COLO668 (cell line): ENCODE measurements at regions not wholly inside any gene's neighbourhood (a gene's known extent, or its start where the extent isn't known, plus 50 kb on each side); places are given as distances from the start of the nearest gene placed in this dataset.
"Not testable (repeated sequence)": the region's sequence is repeated elsewhere in the genome, so short reads cannot be mapped to it uniquely, and the experiment has no call there.

Experiments used
- DNase-seq: peaks from one replicate; lab custom pipeline; 2025; ENCODE audit not compliant: unreplicated experiment; lab: John Stamatoyannopoulos, UW

GRCh38 chr3:75840160-75840559 lies 54.8 kb upstream of the ZNF717 start:
- DNase-seq, result not testable (repeated sequence)

GRCh38 chr3:75850301-75851008 lies 65.1 kb upstream of the ZNF717 start:
- DNase-seq, result not testable (repeated sequence)

GRCh38 chr3:75863130-75863529 lies 77.8 kb upstream of the ZNF717 start:
- no peak for DNase-seq

- DNase-seq, result no peak
Measured at GRCh38 chr3:75863878-75864277, 78.5 kb upstream of the ZNF717 start.

GRCh38 chr3:75883719-75884118 lies 98.4 kb upstream of the ZNF717 start:
- DNase-seq, result not testable (repeated sequence)

- no peak for DNase-seq
Measured at GRCh38 chr3:75886971-75887526, 101.7 kb upstream of the ZNF717 start.

GRCh38 chr3:75894234-75894633 lies 108.9 kb upstream of the ZNF717 start:
- DNase-seq, result no peak

- DNase-seq, result no peak
Measured at GRCh38 chr3:75896265-75896664, 110.9 kb upstream of the ZNF717 start.

- DNase-seq, result not testable (repeated sequence)
Measured at GRCh38 chr3:75901446-75901845, 116.1 kb upstream of the ZNF717 start.

GRCh38 chr3:75906555-75907112 lies 121.3 kb upstream of the ZNF717 start:
- DNase-seq, result no peak

- DNase-seq, result no peak
Measured at GRCh38 chr3:75913800-75914350, 128.5 kb upstream of the ZNF717 start.

GRCh38 chr3:75914741-75915140 lies 129.4 kb upstream of the ZNF717 start:
- not testable (repeated sequence) for DNase-seq

- no peak for DNase-seq
Measured at GRCh38 chr3:75938921-75939320, 153.6 kb upstream of the ZNF717 start.

- DNase-seq, result no peak
Measured at GRCh38 chr3:75951941-75952340, 166.6 kb upstream of the ZNF717 start.

GRCh38 chr3:75960031-75960430 lies 174.7 kb upstream of the ZNF717 start:
- DNase-seq, result not testable (repeated sequence)

- not testable (repeated sequence) for DNase-seq
Measured at GRCh38 chr3:75962054-75962453, 176.7 kb upstream of the ZNF717 start.

- no peak for DNase-seq
Measured at GRCh38 chr3:75967071-75967470, 181.7 kb upstream of the ZNF717 start.

GRCh38 chr3:75978686-75979085 lies 193.3 kb upstream of the ZNF717 start:
- DNase-seq, result no peak

- no peak for DNase-seq
Measured at GRCh38 chr3:75981401-75981800, 196.1 kb upstream of the ZNF717 start.

- no peak for DNase-seq
Measured at GRCh38 chr3:75982151-75982550, 196.8 kb upstream of the ZNF717 start.

- no peak for DNase-seq
Measured at GRCh38 chr3:75983111-75983510, 197.8 kb upstream of the ZNF717 start.

GRCh38 chr3:75983609-75984290 lies 198.4 kb upstream of the ZNF717 start:
- DNase-seq, result no peak
